H4 (cell line): ENCODE measurements at regions not wholly inside any gene's neighbourhood (a gene's known extent, or its start where the extent isn't known, plus 50 kb on each side); places are given as distances from the start of the nearest gene placed in this dataset.

Source experiments
- DNase-seq: peaks from one replicate; pipeline ENCODE4 v3.0.0-alpha.2; 2015; ENCODE audit warnings: low spot score

- DNase-seq: peak; percentile 96
Observed at GRCh38 chr7:3194501-3195141, 106.4 kb upstream of the SDK1 start.

DNA sequence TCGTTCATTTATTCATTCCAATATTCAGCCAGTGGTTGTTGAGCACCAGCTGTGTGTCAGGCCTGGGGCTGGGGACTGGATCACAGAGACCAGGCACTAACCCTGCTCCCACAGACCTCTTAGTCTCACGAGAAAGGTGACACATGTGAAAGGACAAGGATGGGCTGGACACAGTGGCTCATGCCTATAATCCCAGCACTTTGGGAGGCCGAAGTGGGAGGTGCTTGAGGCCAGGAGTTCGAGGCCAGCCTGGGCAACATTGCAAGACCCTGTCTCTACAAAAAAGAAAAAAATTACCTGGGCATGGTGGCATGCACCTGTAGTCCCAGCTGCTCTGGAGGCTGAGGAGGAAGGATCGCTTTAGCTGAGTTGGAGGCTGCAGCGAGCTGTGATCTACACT, 105.9 kb upstream of the SDK1 start:
- no peak for DNase-seq

DNA sequence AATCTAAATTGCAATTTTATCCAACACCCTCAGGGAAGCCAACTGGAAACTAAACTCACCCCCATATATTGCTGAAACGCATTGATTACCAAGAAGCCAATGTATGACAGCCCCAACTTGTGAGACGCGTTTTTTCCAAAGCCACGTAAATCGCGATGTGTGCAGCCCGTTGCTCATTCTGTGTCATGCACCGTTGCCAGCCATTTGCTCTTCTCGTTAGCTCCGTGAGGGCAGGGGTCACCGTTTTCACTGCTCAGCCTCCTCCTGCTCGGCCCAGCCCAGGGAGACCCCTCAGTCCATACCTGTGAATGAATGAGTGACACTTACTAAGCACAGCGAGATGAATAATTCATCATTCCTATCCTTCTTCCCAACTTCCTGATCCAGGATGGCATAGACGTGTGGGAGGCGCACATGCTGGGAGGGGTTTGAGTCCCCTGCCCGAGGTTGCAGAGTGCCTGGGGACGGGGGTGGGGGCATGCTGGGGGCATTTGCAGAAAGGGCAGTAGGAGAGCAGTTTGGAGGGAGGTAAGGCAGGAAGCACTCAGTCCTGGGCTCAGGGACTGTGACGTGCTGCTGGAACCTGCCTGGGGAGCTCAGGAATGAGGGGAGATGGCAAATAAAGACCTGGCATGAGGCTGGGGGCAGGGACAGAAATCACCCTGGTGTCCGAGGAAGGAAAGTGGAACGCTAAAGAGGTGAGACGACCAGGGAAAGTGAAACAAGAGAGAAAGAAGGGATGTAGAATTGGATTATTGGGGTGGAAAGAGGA, 104.2 kb upstream of the SDK1 start:
- DNase-seq: no peak

GRCh38 chr7:3197567-3198213, 103.4 kb upstream of the SDK1 start:
- no peak for DNase-seq

DNA sequence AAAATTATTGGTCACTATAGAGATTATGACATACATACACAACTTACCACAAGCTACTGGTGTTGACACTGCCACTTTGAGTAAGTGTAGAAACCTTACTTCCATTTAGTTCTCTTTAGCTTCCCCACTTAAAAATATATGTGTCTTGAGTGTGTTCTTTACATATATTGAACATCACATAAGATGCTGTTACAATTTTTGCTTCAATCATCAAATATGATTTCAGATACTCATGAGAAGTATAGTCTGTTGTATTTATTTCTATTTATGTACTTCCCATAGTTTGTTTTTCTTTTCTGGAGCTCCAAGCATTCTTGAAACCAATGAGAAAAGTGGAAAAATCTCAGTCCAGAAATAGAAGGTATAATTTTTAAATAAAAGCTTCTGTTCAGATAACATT, 102.7 kb upstream of the SDK1 start:
- DNase-seq: no peak

- peak; percentile 83 for DNase-seq
Observed at GRCh38 chr7:3200504-3200903, 100.5 kb upstream of the SDK1 start.

DNA sequence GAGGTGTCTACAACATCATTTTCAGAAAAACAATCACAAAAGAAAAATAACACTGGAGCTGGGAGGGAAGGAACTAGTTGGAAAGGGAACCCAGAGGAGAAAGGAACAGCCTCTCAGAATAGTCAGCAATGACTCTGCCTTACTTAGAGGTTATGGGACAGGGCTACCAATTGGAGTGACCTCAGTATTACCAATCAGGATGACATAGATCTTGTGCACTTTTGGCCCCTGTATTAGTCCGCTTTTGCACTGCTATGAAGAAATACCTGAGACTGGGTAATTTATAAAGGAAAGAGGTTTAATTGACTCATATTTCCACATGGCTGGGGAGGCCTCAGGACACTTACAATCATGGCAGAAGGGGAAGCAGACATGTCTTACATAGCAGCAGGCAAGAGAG, 99.7 kb upstream of the SDK1 start:
- no peak for DNase-seq

GRCh38 chr7:3201937-3202710, 98.9 kb upstream of the SDK1 start:
- no peak for DNase-seq

- DNase-seq: no peak
Observed at GRCh38 chr7:3204526-3204925, 96.5 kb upstream of the SDK1 start.

DNA sequence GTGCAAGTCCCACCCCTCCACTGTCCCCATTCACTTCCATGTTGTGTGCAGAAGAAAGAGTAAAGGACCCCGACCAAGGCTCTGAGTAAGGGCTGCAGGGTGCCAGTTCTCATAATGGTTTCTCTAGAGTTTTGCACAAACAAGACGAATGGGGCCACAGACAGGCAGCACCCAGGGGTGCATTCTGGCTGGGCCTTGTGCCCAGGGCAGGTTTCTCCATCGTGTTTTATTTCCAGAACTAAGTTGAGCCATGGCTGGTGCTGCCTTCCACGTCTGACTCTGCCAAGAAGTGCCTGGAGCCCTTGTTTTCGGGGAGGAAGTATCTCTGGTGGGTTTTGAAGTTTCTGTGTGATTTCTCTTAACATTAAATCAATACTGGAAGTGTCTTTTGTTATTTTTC, 95.0 kb upstream of the SDK1 start:
- no peak for DNase-seq

DNA sequence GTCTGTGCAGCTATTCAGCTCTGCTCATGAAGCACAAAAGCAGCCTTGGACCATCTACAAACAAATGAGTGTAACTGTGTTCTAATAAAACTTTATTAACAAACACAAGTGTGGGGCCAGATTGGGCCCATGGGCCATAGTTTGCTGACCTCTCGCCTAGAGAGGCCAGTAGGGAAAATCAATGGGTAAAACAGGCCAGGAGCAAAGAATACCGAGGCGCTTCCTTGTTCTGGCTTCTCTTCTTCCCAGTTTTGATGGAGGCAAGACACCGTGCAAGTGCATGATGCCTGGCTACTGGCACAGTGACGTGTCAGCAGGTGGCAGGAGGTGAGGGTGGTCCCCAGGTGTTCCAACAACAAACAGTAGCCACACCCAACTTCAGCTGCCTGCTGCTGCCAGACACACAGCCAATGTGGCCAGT, 94.3 kb upstream of the SDK1 start:
- no peak for DNase-seq

- no peak for DNase-seq
Observed at GRCh38 chr7:3207387-3207902, 93.6 kb upstream of the SDK1 start.

GRCh38 chr7:3210531-3210930, 90.5 kb upstream of the SDK1 start:
- DNase-seq: no peak

- no peak for DNase-seq
Observed at GRCh38 chr7:3214090-3214413, 87.0 kb upstream of the SDK1 start.

- no peak for DNase-seq
Observed at GRCh38 chr7:3215624-3216585, 85.1 kb upstream of the SDK1 start.

GRCh38 chr7:3217166-3217565, 83.9 kb upstream of the SDK1 start:
- DNase-seq: no peak

DNA sequence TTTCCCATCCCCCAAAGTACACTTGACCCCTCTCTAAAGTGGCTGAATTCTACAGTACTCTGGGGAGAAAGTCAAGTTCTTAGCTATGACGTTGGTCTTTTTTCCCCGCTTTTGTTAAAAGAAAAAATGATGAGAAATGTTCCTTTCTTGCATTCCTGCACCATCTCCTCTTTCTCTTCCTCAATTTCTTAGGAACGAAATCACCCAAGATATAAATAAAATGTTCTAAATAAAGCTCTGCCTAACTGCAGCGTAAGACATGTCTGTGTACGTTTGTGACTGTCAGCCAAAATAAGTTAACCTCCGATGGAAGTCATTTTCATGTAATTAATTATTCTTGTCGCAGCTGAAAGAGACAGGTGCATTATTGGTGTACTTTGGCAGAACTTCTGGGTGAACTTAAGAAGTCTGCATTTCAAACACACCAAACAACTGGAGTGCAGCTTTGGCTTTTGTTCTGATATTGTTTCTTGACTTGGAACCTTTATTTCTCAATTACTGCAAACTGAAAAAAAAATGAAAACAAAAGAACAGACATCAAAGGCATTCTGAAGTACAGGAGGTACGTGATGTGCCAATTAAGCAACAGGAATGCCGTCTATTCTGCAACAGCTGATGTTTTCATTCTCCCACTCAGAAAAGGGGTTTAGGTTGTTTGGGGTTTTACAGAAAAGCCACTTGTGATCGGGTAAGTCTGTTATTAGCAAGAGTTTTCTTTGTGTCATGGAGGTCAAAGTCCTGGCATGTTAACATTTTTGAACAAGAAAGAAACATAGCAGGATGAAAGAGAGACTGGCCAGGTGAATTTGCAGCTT, 82.4 kb upstream of the SDK1 start:
- no peak for DNase-seq

- no peak for DNase-seq
Observed at GRCh38 chr7:3229904-3230470, 71.1 kb upstream of the SDK1 start.

GRCh38 chr7:3230908-3231307, 70.1 kb upstream of the SDK1 start:
- no peak for DNase-seq

DNA sequence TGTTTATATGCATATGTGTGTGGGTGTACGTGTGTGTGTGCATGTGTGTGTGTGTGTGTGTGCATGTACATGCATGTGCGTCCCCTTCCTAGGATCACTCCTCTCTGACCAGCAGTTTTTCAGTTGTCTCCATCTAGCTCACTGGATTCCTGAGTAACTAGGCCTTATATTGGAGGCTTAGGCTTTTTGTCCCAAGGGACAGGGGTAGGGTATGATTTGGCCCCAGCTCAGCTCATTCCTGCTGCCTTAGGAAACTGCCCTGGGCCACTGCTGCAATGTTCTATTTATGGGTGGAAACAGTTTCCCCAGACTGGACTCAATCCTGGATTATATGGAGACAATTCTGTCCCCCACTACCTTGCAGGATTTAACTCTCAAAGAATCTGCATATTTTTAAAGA, 68.8 kb upstream of the SDK1 start:
- no peak for DNase-seq
